ENCODE measurements at regions not wholly inside any gene's neighbourhood (a gene's known extent, or its start where the extent isn't known, plus 50 kb on each side); places are given as distances from the start of the nearest gene placed in this dataset.

DNA sequence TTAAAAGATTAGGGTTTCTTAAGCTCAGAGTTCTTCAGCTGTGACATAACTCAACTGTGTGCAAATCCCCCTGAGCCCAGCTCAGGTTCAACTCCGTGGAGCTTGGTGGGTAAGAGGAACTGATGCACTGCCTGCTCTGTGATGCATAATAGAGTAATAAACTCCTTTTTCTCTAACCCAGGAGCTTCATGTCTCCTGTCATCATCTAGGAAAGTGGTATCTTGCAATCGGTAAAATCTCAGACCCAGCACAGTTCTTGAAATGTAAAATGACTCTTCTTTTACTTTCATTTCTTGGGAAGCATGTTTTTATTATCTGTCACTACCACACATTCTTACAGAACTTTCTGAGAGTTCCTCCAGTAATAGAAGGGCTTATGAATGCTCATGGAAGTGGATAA, 123.8 kb upstream of the PCDH9 start:
- Mint-ChIP-seq H3K9me3 (no peaks in the 10 kb centered on the region), H3K27ac (no peak overlapping the region), H3K36me3 (ENCODE audit: low read depth) (no peaks in the 10 kb centered on the region)

DNA sequence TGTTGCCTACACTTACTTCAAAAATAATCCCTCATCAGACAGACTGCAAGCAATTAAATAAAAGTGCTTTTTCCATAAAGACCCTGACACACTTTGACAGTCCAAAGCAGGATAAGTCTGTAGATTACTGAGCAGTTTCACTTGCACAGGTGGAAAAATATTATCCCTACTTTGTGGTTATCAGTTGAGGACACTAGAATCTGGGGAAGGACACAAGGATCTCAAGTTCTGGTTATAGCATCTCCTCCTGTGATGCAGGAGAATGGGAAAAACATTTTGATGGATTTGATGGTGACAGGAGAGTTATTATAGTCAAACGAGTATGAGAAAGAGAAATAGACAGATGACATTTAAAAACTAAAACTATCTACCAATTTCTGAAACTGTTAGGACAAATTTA, 122.9 kb upstream of the PCDH9 start:
- Mint-ChIP-seq H3K4me3 (no peak overlapping the region), H3K36me3 (ENCODE audit: low read depth) (no peaks in the 10 kb centered on the region), H3K27me3 (ENCODE audit: insufficient read depth) (no peaks in the 10 kb centered on the region), H3K4me1 (ENCODE audit: low read depth) (no peaks in the 10 kb centered on the region), H3K9me3 (no peaks in the 10 kb centered on the region), H3K27ac (no peak overlapping the region)
- intact Hi-C loops (cut with micrococcal nuclease): no loop called here
- DNase-seq (ENCODE audit: low spot score): no peak

More for the DNA sequence above, 123.8 kb upstream of the PCDH9 start:
- Mint-ChIP-seq H3K4me1 (ENCODE audit: low read depth) (no peaks in the 10 kb centered on the region), H3K27me3 (ENCODE audit: insufficient read depth) (no peaks in the 10 kb centered on the region), H3K4me3 (no peak overlapping the region)
- intact Hi-C loops (cut with micrococcal nuclease): no loop called here
- no peak for DNase-seq (ENCODE audit: low spot score)

DNA sequence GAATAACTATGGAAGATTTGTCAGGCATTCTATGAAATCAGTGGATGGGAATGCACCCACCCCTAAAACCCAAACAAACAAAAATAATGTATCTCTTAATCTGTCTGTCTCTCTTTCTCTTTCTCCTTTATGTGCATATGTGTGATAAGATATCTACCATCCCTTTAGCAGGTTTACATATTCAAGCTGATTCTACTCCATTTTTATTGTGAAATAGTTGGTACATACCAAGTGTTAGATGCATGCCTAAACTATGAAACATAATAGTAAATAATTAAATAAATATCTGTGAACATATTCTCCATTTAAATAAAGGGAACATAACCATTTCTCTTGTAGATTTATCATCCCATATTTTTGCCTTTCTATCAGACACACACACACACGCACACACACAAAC, 121.8 kb upstream of the PCDH9 start:
- DNase-seq (ENCODE audit: low spot score): no peak
- Mint-ChIP-seq H3K4me1 (ENCODE audit: low read depth) (no peaks in the 10 kb centered on the region), H3K4me3 (no peak overlapping the region), H3K27ac (no peak overlapping the region), H3K27me3 (ENCODE audit: insufficient read depth) (no peaks in the 10 kb centered on the region), H3K36me3 (ENCODE audit: low read depth) (no peaks in the 10 kb centered on the region), H3K9me3 (peaks cover 4% of the 10 kb centered on the region)
- intact Hi-C loops (cut with micrococcal nuclease): no loop called here

DNA sequence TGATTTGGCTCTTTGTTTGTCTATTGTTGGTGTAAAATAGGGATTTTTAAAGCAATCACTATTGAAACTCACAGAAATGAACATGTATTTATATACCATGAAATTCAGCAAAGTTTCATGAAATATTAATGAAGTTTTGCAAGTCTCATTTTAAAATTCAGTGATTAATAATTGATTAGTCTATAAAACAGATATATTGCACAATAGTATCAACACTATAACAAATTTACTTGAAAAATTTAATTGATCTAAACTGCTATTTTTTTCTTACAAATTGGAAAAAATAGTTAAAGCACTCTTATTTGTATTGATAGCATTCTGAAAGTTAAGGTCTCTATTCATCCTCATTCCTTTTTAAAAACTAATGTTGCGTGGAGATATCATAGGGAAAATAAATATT, 121.0 kb upstream of the PCDH9 start:
- Mint-ChIP-seq H3K4me1 (ENCODE audit: low read depth) (no peaks in the 10 kb centered on the region), H3K36me3 (ENCODE audit: low read depth) (no peaks in the 10 kb centered on the region), H3K27me3 (ENCODE audit: insufficient read depth) (no peaks in the 10 kb centered on the region), H3K9me3 (peaks cover 9% of the 10 kb centered on the region), H3K4me3 (no peak overlapping the region), H3K27ac (no peak overlapping the region)
- intact Hi-C loops (cut with micrococcal nuclease): no loop called here
- no peak for DNase-seq (ENCODE audit: low spot score)

DNA sequence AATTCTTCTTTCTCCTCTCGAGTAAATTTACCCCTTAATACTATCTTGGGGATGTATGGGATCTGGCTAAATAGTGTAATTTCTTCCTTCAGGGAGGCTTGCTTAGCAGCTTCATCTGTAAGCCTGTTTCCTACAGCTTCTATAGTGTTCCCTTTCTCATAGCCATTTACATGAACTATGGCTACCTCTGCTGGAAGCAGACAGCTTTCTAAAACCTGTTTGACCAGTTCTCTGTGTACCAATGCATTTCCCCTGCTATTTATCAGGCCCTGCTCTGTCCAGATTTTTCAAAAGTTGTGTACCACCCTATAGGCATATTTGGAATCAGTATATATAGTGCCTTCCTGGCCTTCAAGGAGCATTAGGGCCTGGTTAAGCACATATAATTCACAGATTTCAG, 113.6 kb upstream of the PCDH9 start:
- no peaks in the 10 kb centered on the region for H3K27me3 Mint-ChIP-seq (ENCODE audit: insufficient read depth)
- H3K9me3 Mint-ChIP-seq: peaks cover 23% of the 10 kb centered on the region
- H3K27ac Mint-ChIP-seq: no peak overlapping the region
- no peak overlapping the region for H3K4me3 Mint-ChIP-seq
- no peaks in the 10 kb centered on the region for H3K4me1 Mint-ChIP-seq (ENCODE audit: low read depth)
- intact Hi-C loops (cut with micrococcal nuclease): no loop called here
- no peaks in the 10 kb centered on the region for H3K36me3 Mint-ChIP-seq (ENCODE audit: low read depth)
- no peak for DNase-seq (ENCODE audit: low spot score)

DNA sequence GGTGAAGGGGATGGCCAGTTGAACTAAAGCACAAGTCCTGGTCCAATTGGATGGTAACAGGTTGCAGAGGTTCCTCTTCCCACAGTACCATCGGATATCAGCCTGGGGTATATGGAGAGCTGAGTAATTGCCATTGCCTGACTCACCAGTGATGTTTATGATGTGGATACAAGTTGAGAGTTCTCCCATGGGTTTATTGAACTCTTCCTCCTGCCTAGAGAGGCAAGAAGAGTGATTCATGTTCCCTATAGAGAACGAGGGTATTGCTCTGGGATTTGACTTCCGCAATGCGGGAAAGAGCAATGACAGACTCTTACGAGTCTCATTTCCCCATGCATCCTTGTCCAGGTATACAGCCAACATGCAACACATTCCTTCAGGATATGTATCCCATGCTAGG, 111.3 kb upstream of the PCDH9 start:
- Mint-ChIP-seq H3K36me3 (ENCODE audit: low read depth) (no peaks in the 10 kb centered on the region), H3K9me3 (peaks cover 20% of the 10 kb centered on the region), H3K27me3 (ENCODE audit: insufficient read depth) (no peaks in the 10 kb centered on the region), H3K4me1 (ENCODE audit: low read depth) (no peaks in the 10 kb centered on the region), H3K4me3 (no peak overlapping the region), H3K27ac (no peak overlapping the region)
- no peak for DNase-seq (ENCODE audit: low spot score)
- intact Hi-C loops (cut with micrococcal nuclease): no loop called here

DNA sequence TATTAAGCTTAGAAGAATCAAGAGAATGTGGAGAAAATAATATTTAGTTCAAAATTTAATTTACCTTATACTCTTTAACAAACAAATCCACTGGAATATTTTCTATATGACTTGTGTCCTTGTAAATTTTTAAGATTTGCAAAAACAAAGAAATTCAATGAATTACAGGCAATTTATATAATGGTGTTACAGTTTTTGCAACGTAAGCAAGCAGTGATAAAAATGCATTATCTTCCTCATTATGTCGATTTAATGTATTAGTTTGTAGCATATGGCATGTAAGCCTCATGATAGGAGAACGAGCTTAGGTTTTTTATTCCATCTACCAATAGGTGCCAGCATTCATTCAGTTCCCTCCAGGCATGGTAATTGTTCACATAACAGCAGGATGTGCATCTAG, 100.0 kb upstream of the PCDH9 start:
- Mint-ChIP-seq H3K4me1 (ENCODE audit: low read depth) (no peaks in the 10 kb centered on the region), H3K4me3 (no peak overlapping the region), H3K36me3 (ENCODE audit: low read depth) (no peaks in the 10 kb centered on the region), H3K9me3 (no peaks in the 10 kb centered on the region), H3K27ac (no peak overlapping the region), H3K27me3 (ENCODE audit: insufficient read depth) (no peaks in the 10 kb centered on the region)
- intact Hi-C loops (cut with micrococcal nuclease): no loop called here
- no peak for DNase-seq (ENCODE audit: low spot score)

DNA sequence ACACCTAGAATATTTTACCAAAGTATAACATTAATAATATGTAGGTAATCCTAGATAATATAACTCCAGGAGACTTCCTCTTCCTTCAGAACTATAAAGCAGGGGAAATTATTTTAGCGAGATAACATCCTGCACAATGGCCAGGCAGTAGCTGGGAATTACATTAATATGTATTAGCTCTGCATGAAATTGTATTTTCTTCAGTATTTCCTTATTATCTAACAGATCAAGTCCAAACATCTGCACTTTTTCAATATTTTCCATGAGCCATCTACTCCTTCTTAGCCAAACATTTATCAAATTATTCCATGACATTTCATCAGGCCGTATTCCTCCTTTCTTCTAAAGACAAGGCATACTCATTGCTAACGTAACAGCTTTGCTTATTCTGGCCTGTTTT, 98.8 kb upstream of the PCDH9 start:
- Mint-ChIP-seq H3K36me3 (ENCODE audit: low read depth) (no peaks in the 10 kb centered on the region), H3K27me3 (ENCODE audit: insufficient read depth) (no peaks in the 10 kb centered on the region), H3K4me1 (ENCODE audit: low read depth) (no peaks in the 10 kb centered on the region), H3K9me3 (no peaks in the 10 kb centered on the region), H3K27ac (no peak overlapping the region), H3K4me3 (no peak overlapping the region)
- DNase-seq (ENCODE audit: low spot score): no peak
- intact Hi-C loops (cut with micrococcal nuclease): no loop called here

DNA sequence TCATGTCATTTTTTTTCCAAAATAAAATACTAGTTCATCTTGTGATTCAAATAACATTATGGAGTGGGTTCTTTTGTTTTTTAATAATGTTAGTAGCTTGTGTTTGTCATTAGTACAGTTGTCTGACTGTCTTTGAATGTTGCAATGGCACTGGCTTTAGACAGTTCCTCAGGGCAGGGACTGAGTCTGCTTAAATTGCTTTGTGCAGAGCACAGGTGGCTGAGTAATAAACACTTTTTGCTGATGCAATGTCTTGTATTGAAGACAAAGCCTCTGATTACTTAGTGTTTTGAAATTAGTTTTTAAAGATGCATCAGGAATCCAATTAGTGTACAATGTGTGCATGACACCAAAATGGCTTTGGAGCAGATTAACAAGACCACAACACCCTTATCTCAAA, 88.7 kb upstream of the PCDH9 start:
- Mint-ChIP-seq H3K36me3 (ENCODE audit: low read depth) (no peaks in the 10 kb centered on the region), H3K4me1 (ENCODE audit: low read depth) (no peaks in the 10 kb centered on the region), H3K27ac (no peak overlapping the region), H3K9me3 (no peaks in the 10 kb centered on the region), H3K4me3 (no peak overlapping the region), H3K27me3 (ENCODE audit: insufficient read depth) (no peaks in the 10 kb centered on the region)
- intact Hi-C loops (cut with micrococcal nuclease): no loop called here
- DNase-seq (ENCODE audit: low spot score): no peak

DNA sequence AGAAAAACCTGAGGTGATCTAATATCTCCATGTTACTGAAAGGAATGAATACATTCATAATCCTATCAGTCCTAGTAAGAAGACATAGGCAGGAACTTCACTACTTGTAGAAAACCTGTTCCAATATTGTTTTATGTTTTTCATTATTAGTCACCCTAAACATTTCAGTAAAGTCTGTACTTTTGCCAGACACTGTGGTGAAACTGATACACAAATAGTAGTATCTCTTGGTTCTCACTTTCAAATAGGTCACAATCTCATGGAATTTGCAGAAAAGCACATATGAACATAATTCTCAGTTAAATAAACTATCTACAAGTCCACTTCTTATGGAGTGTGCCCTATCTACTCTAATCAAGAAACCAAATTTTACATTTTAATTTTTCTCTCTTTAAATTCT, 88.3 kb upstream of the PCDH9 start:
- DNase-seq (ENCODE audit: low spot score): no peak
- Mint-ChIP-seq H3K27me3 (ENCODE audit: insufficient read depth) (no peaks in the 10 kb centered on the region), H3K9me3 (no peaks in the 10 kb centered on the region), H3K27ac (no peak overlapping the region), H3K36me3 (ENCODE audit: low read depth) (no peaks in the 10 kb centered on the region), H3K4me1 (ENCODE audit: low read depth) (no peaks in the 10 kb centered on the region), H3K4me3 (no peak overlapping the region)
- intact Hi-C loops (cut with micrococcal nuclease): no loop called here

DNA sequence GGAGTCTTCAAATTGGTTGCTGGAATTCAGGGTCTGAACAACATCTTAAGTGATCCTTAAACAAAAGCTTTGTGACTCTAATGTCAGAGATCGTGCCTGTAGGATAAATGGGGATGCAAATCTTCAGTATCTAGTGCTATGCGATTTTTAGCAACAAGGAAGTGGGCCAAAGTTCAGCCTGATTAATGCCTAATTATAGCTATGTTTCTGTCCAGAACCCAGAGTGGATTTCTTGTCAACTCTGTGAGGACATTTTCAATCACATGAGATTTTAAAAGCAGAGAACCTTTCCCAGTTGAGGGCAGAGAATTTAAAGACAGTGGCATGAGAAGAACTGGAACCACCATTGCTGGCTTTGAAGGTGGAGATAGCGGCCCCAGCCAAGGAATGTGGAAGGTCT, 84.3 kb upstream of the PCDH9 start:
- Mint-ChIP-seq H3K27ac (no peak overlapping the region), H3K4me3 (no peak overlapping the region), H3K27me3 (ENCODE audit: insufficient read depth) (no peaks in the 10 kb centered on the region), H3K36me3 (ENCODE audit: low read depth) (no peaks in the 10 kb centered on the region), H3K4me1 (ENCODE audit: low read depth) (no peaks in the 10 kb centered on the region), H3K9me3 (no peaks in the 10 kb centered on the region)
- intact Hi-C loops (cut with micrococcal nuclease): no loop called here
- DNase-seq (ENCODE audit: low spot score): no peak

DNA sequence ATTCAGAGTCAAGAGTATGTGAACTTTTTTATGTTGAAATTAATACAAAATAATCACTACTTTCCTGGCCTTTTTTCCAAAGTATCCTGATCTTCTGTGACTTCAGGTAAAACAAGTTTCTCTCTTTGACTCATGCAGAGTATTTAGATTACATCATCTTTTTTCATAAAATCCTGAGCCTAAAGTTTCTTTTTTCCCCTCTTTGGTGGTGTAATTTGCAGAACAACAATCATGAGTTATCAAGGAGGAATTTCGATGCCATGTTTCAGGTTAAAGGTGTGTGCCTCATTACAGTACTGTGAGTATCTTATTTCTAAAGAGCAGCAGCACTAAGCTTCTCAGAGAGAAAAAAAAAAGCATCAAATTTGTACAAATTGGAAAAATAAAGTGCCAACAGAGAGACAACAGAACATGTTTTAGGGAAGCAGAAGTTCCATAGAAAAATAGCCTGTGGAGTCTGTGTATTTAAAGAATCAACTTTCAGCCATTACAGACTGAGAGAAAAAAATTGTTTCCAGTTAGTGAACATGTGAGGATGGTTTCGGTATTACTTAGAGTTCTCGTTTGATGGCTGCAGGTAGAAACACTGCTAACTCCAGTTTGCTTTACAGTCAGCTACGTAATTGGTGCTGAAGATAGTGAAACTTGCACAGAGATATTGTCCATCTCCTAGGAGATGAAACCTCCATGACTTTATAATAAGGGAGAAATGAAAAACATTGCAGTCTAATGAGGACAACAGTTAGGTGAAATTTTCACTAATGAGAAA, 78.1 kb upstream of the PCDH9 start:
- no peaks in the 10 kb centered on the region for H3K9me3 Mint-ChIP-seq
- DNase-seq (ENCODE audit: low spot score): no peak

DNA sequence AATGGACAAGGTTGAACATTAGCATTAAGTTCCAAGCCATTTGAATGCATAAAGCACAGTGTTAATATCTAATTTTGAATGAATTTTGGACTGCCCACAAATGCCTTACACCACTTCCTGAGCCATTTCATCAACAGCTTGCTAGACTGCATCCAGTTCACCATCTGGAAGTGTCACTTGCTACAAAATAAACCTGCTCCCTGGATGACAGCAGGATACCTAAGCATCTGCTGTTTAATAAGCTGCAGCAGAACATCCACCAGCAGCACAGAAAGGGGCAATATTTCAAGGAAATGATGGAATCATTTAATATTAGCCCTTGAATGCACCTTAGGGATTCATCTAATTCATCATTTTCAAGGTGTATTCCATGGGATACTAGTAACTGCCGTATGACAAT, 76.6 kb upstream of the PCDH9 start:
- no peak overlapping the region for H3K27ac Mint-ChIP-seq
- H3K36me3 Mint-ChIP-seq (ENCODE audit: low read depth): no peaks in the 10 kb centered on the region
- DNase-seq (ENCODE audit: low spot score): no peak
- peaks cover 2% of the 10 kb centered on the region for H3K27me3 Mint-ChIP-seq (ENCODE audit: insufficient read depth)
- no peaks in the 10 kb centered on the region for H3K4me1 Mint-ChIP-seq (ENCODE audit: low read depth)
- no peak overlapping the region for H3K4me3 Mint-ChIP-seq
- H3K9me3 Mint-ChIP-seq: peaks cover 2% of the 10 kb centered on the region
- intact Hi-C loops (cut with micrococcal nuclease): no loop called here

More for the DNA sequence above, 78.1 kb upstream of the PCDH9 start:
- intact Hi-C loops (cut with micrococcal nuclease): no loop called here
- H3K27me3 Mint-ChIP-seq (ENCODE audit: insufficient read depth): peaks cover 2% of the 10 kb centered on the region
- H3K27ac Mint-ChIP-seq: no peak overlapping the region
- no peaks in the 10 kb centered on the region for H3K36me3 Mint-ChIP-seq (ENCODE audit: low read depth)
- H3K4me1 Mint-ChIP-seq (ENCODE audit: low read depth): no peaks in the 10 kb centered on the region
- H3K4me3 Mint-ChIP-seq: no peak overlapping the region

All from activated T-helper 1 cell treated with anti-CD3 and anti-CD28 coated beads, Interleukin-12 subunit alpha, Interleukin-12 subunit beta, Interleukin-2, Interleukin-4 antibody, amounts not matched to agents 30 ng/mL and 10 ng/mL and 1 ng/mL, durations not matched to agents 14 hours and 24 hours and 36 hours (primary cell).